ENCODE measurements at regions not wholly inside any gene's neighbourhood (a gene's known extent, or its start where the extent isn't known, plus 50 kb on each side); places are given as distances from the start of the nearest gene placed in this dataset.
A peak's percentile ranks its signal among the peaks of the same experiment; 100 is the strongest.

DNA sequence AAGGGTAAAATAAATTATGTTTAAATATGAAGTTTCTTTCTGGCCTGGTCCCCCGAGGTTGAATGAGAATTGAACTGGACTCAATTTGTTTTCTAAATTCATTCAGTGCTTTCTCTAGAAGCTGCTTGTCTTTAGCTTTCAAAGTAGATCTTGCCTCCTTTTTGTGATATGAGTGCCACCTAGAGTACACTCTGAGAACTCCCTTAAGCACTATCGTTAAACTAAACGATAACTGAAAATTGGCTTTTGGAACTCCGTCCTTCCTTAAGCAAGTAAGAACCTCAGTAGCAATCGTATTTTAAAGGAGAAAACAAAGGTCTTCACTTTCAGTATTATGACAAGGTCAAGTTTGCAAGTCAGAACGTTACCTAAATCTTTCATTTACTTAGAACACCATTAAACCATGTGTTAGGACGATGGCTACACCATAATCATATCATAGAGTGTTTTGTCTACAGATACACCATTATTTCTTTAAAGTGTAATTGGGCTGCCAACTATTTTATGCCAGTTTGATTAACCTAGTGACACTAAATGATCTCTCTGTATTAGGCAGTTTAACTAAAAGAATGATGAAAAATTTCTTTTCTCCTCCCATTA lies 364.8 kb downstream of the SNAPC1 start:
- no peak overlapping the region for H3K27ac ChIP-seq
- POLR2A ChIA-PET (ENCODE audit: low non-redundant PET) = no interaction called here
- TF ChIP-seq, protein P1, sequence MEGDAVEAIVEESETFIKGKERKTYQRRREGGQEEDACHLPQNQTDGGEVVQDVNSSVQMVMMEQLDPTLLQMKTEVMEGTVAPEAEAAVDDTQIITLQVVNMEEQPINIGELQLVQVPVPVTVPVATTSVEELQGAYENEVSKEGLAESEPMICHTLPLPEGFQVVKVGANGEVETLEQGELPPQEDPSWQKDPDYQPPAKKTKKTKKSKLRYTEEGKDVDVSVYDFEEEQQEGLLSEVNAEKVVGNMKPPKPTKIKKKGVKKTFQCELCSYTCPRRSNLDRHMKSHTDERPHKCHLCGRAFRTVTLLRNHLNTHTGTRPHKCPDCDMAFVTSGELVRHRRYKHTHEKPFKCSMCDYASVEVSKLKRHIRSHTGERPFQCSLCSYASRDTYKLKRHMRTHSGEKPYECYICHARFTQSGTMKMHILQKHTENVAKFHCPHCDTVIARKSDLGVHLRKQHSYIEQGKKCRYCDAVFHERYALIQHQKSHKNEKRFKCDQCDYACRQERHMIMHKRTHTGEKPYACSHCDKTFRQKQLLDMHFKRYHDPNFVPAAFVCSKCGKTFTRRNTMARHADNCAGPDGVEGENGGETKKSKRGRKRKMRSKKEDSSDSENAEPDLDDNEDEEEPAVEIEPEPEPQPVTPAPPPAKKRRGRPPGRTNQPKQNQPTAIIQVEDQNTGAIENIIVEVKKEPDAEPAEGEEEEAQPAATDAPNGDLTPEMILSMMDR (conservative IDR thresholded peaks at IDR 0.05; ENCODE audit: low read depth) = peak; percentile 83
- CTCF ChIA-PET = interaction anchor here (0.6 to 1.4 kb wide), 16 partner anchors 10 to 1156 kb away, joined by 3 to 30 read pairs (median 4); no protein-coding TSS in a partner anchor
- peak; percentile 47 for DNase-seq (ENCODE audit: low spot score)

DNA sequence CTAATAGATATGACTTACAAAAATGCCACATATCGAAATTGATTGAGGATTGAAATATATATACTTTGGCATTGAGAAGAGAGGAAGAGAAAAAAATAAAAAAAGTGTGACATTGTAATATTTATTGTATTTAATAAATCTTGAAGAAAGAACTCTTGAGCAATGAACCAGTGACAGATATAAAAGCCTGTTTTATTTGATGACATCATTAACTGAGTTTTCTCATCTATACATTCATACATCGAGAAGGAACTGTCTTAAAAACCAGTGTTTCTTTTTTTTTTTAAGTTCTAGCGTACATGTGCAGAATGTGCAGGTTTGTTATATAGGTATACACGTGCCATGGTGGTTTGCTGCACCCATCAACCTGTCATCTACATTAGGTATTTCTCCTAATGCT lies 368.2 kb downstream of the SNAPC1 start:
- ChIA-PET POLR2A (ENCODE audit: low non-redundant PET) (no interaction called here), CTCF (no interaction called here)
- TF ChIP-seq, protein P1 (conservative IDR thresholded peaks at IDR 0.05; ENCODE audit: low read depth) = no peak
- no peak for DNase-seq (ENCODE audit: low spot score)
- H3K27ac ChIP-seq = no peak overlapping the region

DNA sequence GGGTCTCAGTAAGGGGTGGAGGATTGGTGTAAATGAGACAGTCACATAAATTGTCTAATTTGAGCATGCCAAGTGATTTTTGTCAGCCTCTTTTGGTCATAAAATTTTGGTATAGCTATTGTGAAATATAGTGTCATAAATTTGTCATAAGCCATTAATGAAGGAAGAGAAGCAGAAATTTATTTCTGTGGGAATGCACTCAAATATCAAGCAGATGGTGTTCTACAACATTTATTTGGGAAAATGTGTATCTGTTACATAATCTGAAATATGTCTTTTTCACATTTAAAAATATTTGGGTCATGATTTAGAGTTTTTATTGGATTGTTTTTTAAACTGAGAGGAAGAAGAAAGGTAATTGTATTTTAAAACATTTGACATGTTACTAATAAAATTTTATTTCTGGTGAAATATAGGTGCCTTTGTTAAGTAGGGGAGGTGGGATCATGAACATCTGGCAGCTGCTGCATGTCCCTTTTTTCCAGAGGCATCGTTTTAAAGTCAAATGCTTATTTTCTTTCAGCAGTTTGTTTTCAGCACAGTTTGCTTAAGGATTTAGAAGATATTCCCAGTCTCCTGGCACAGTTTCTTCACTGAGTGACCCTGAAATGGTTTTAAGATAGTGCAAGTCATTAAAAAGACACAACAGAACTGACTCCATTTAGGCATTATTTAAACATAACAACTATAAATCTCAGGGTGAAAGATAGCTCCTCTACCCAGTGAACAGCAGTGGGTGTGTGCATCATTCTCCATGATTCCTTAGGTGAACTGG lies 371.7 kb downstream of the SNAPC1 start:
- TF ChIP-seq, protein P1 (conservative IDR thresholded peaks at IDR 0.05; ENCODE audit: low read depth) = no peak
- no peak overlapping the region for H3K27ac ChIP-seq
- ChIA-PET POLR2A (ENCODE audit: low non-redundant PET) (no interaction called here), CTCF (interaction anchor here (0.6 kb wide), 2 partner anchors 243 to 324 kb away, joined by 3 to 4 read pairs; no protein-coding TSS in a partner anchor)
- no peak for DNase-seq (ENCODE audit: low spot score)

GRCh38 chr14:62138593-62138992 lies 376.4 kb downstream of the SNAPC1 start:
- CTCF ChIA-PET = no interaction called here
- no peak overlapping the region for H3K27ac ChIP-seq
- DNase-seq (ENCODE audit: low spot score) = no peak
- TF ChIP-seq, protein P1 (conservative IDR thresholded peaks at IDR 0.05; ENCODE audit: low read depth) = no peak
- POLR2A ChIA-PET (ENCODE audit: low non-redundant PET) = no interaction called here

DNA sequence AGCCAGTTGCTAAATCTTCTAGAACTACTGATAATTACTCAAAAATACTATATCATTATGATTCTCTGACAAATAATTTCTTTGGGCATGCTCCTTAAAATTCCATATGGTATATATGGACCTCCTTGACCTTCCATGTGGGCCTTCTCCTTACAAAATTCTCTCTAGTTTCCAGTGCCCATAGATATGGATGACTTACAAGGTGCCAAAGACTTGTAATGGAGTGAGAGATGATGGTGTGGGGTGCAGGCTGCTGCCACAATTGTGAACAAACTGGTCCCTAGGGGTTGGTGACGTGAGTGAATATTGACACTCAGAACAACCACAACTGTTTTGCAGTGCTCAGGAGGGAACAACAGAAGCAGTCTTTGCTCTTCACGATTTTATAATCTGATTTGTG lies 378.9 kb downstream of the SNAPC1 start:
- CTCF ChIA-PET = interaction anchor here (0.6 kb wide), 1 partner anchor 115 kb away, joined by 8 read pairs; no protein-coding TSS in a partner anchor
- no peak overlapping the region for H3K27ac ChIP-seq
- POLR2A ChIA-PET (ENCODE audit: low non-redundant PET) = no interaction called here
- no peak for DNase-seq (ENCODE audit: low spot score)
- TF ChIP-seq, protein P1 (conservative IDR thresholded peaks at IDR 0.05; ENCODE audit: low read depth) = no peak

- POLR2A ChIA-PET (ENCODE audit: low non-redundant PET) = no interaction called here
- TF ChIP-seq, protein P1 (conservative IDR thresholded peaks at IDR 0.05; ENCODE audit: low read depth) = no peak
- DNase-seq (ENCODE audit: low spot score) = peak; percentile 5
- CTCF ChIA-PET = interaction anchor here (0.7 kb wide), 2 partner anchors 36 to 840 kb away, joined by 3 read pairs; no protein-coding TSS in a partner anchor
- H3K27ac ChIP-seq = no peak overlapping the region
Measured at GRCh38 chr14:62143245-62143644, 381.0 kb downstream of the SNAPC1 start.

Measured in RWPE1 (cell line).